ENCODE measurements at regions not wholly inside any gene's neighbourhood (a gene's known extent, or its start where the extent isn't known, plus 50 kb on each side); places are given as distances from the start of the nearest gene placed in this dataset.
A peak's percentile ranks its signal among the peaks of the same experiment; 100 is the strongest.

DNA sequence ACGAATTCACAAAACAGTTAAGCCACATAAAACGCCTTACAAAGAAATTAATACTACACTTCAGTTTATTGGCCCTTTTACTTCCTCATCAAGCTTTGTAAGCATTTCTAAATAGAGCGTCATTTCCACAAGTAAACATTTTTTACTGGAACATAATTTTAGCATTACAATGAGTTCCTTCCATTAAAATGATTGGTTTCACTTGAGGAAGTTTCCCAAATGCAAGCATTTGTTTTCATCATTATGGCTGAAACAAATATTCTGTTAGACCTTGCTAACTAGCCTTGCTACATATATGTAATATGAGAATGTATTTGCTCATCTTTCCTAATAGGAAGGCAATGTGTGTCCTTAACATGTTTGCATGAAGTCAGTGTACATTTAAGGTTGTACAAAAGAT is 579.1 kb downstream of the IRS1 start:
- no peak for TF ChIP-seq EZH2 (IDR thresholded peaks at IDR 0.05; ENCODE audit: low read length, missing control alignments)
- TF ChIP-seq, protein P1, sequence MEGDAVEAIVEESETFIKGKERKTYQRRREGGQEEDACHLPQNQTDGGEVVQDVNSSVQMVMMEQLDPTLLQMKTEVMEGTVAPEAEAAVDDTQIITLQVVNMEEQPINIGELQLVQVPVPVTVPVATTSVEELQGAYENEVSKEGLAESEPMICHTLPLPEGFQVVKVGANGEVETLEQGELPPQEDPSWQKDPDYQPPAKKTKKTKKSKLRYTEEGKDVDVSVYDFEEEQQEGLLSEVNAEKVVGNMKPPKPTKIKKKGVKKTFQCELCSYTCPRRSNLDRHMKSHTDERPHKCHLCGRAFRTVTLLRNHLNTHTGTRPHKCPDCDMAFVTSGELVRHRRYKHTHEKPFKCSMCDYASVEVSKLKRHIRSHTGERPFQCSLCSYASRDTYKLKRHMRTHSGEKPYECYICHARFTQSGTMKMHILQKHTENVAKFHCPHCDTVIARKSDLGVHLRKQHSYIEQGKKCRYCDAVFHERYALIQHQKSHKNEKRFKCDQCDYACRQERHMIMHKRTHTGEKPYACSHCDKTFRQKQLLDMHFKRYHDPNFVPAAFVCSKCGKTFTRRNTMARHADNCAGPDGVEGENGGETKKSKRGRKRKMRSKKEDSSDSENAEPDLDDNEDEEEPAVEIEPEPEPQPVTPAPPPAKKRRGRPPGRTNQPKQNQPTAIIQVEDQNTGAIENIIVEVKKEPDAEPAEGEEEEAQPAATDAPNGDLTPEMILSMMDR (conservative IDR thresholded peaks at IDR 0.05 in 1 of 2, IDR thresholded peaks at IDR 0.05 in 1 of 2; ENCODE audit: low read depth in 1 of 2, low read length in 2 of 2) = no peak
- H3K9me3 ChIP-seq (ENCODE audit: control insufficient read depth, insufficient read depth, low read depth, low read length) = no peaks in the 10 kb centered on the region
- no peak overlapping the region for H3K27ac ChIP-seq (ENCODE audit: insufficient read depth, low read length)
- no peak overlapping the region for H2AFZ ChIP-seq (ENCODE audit: low read length)
- DNase-seq (ENCODE audit: low read depth in 2 of 2) = peak in 1 of 2 donors; percentile 28
- no peak overlapping the region for H3K4me3 ChIP-seq (replicated peaks in 1 of 4; ENCODE audit: control extremely low read depth in 1 of 4, insufficient read depth in 1 of 4, low read depth in 3 of 4, low read length in 4 of 4)
- H3K9ac ChIP-seq (ENCODE audit: insufficient read depth, low read length) = no peak overlapping the region
- H3K36me3 ChIP-seq (ENCODE audit: control insufficient read depth, insufficient read depth, low read length) = no peaks in the 10 kb centered on the region
- no peaks in the 10 kb centered on the region for H3K79me2 ChIP-seq (ENCODE audit: control insufficient read depth, insufficient read depth, low read length)
- H3K4me2 ChIP-seq (ENCODE audit: extremely low read depth, insufficient read depth, low read length) = peak overlapping the region; percentile 17
- H3K27me3 ChIP-seq (ENCODE audit: control insufficient read depth, insufficient read depth, low read length) = no peaks in the 10 kb centered on the region
- H4K20me1 ChIP-seq (ENCODE audit: control insufficient read depth, extremely low read depth, insufficient read depth, low read length) = no peaks in the 10 kb centered on the region
- H3K4me1 ChIP-seq (ENCODE audit: control insufficient read depth, extremely low read depth, insufficient read depth, low read length) = no peaks in the 10 kb centered on the region

DNA sequence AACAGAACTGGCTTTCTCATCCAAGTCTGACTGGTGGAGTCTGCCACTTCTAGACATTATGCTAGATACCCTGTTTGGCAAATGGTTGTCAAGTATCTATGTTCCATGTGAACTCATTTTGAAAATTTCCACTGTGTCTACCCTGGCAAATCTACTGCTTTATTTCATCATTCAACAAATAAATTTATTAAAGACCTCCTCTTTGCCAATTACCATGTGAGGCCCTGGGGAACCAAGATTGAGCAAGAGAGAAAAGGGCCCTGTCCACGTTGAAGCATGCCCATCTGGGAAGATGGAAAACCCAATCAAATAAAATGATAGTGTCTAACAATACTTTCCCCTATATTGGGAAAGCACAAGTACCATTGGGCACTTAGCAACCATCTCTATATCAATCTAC is 582.4 kb downstream of the IRS1 start:
- H3K4me2 ChIP-seq (ENCODE audit: extremely low read depth, insufficient read depth, low read length) = no peak overlapping the region
- H3K27ac ChIP-seq (ENCODE audit: insufficient read depth, low read length) = no peak overlapping the region
- H4K20me1 ChIP-seq (ENCODE audit: control insufficient read depth, extremely low read depth, insufficient read depth, low read length) = no peaks in the 10 kb centered on the region
- H3K9me3 ChIP-seq (ENCODE audit: control insufficient read depth, insufficient read depth, low read depth, low read length) = no peaks in the 10 kb centered on the region
- H2AFZ ChIP-seq (ENCODE audit: low read length) = no peak overlapping the region
- no peak for TF ChIP-seq EZH2 (IDR thresholded peaks at IDR 0.05; ENCODE audit: low read length, missing control alignments)
- TF ChIP-seq, protein P1 (conservative IDR thresholded peaks at IDR 0.05 in 1 of 2, IDR thresholded peaks at IDR 0.05 in 1 of 2; ENCODE audit: low read depth in 1 of 2, low read length in 2 of 2) = no peak
- H3K36me3 ChIP-seq (ENCODE audit: control insufficient read depth, insufficient read depth, low read length) = no peaks in the 10 kb centered on the region
- no peak overlapping the region for H3K9ac ChIP-seq (ENCODE audit: insufficient read depth, low read length)
- peaks cover 3% of the 10 kb centered on the region for H3K4me1 ChIP-seq (ENCODE audit: control insufficient read depth, extremely low read depth, insufficient read depth, low read length)
- H3K4me3 ChIP-seq (replicated peaks in 1 of 4; ENCODE audit: control extremely low read depth in 1 of 4, insufficient read depth in 1 of 4, low read depth in 3 of 4, low read length in 4 of 4) = no peak overlapping the region
- H3K79me2 ChIP-seq (ENCODE audit: control insufficient read depth, insufficient read depth, low read length) = no peaks in the 10 kb centered on the region
- no peaks in the 10 kb centered on the region for H3K27me3 ChIP-seq (ENCODE audit: control insufficient read depth, insufficient read depth, low read length)
- no peak for DNase-seq (ENCODE audit: low read depth in 2 of 2)

DNA sequence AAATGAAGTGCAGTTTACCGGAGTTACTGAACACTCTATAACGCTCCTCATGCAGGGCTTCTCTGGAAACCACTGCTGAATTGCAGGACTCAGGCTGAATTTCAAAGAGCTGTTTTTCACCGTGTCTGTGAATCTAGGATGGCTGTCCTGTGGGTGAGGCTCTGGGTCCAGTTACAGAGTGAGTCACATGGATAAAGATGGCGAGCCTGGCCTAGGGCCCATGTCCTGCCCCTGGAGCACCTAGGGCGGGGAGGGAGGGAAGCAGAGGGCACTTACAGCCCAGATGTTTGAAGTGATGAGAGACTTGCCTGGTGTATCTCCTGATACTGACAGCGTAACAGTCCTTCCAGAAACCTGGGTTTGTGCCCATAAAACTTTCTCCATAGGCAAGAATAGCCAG is 583.0 kb downstream of the IRS1 start:
- Histone ChIP-seq H3K4me3 (replicated peaks in 1 of 4; ENCODE audit: control extremely low read depth in 1 of 4, insufficient read depth in 1 of 4, low read depth in 3 of 4, low read length in 4 of 4) (no peak overlapping the region), H3K9ac (ENCODE audit: insufficient read depth, low read length) (no peak overlapping the region), H3K9me3 (ENCODE audit: control insufficient read depth, insufficient read depth, low read depth, low read length) (no peaks in the 10 kb centered on the region), H3K36me3 (ENCODE audit: control insufficient read depth, insufficient read depth, low read length) (no peaks in the 10 kb centered on the region), H3K79me2 (ENCODE audit: control insufficient read depth, insufficient read depth, low read length) (no peaks in the 10 kb centered on the region), H2AFZ (ENCODE audit: low read length) (no peak overlapping the region), H3K4me1 (ENCODE audit: control insufficient read depth, extremely low read depth, insufficient read depth, low read length) (peaks cover 3% of the 10 kb centered on the region), H3K27me3 (ENCODE audit: control insufficient read depth, insufficient read depth, low read length) (no peaks in the 10 kb centered on the region), H3K27ac (ENCODE audit: insufficient read depth, low read length) (no peak overlapping the region), H4K20me1 (ENCODE audit: control insufficient read depth, extremely low read depth, insufficient read depth, low read length) (no peaks in the 10 kb centered on the region), H3K4me2 (ENCODE audit: extremely low read depth, insufficient read depth, low read length) (no peak overlapping the region)
- TF ChIP-seq, protein P1 (conservative IDR thresholded peaks at IDR 0.05 in 1 of 2, IDR thresholded peaks at IDR 0.05 in 1 of 2; ENCODE audit: low read depth in 1 of 2, low read length in 2 of 2) = no peak
- no peak for TF ChIP-seq EZH2 (IDR thresholded peaks at IDR 0.05; ENCODE audit: low read length, missing control alignments)
- DNase-seq (ENCODE audit: low read depth in 2 of 2) = no peak
